Loucy (cell line): ENCODE measurements at regions not wholly inside any gene's neighbourhood (a gene's known extent, or its start where the extent isn't known, plus 50 kb on each side); places are given as distances from the start of the nearest gene placed in this dataset.

Experiments
- CTCF ChIP-seq: fragments of 200-600 bp; sonication (generic); conservative IDR thresholded peaks from 2 replicates; pipeline ENCODE4 v1.5.1; 2014; ENCODE audit warnings: mild to moderate bottlenecking, antibody characterized with exemption, low read length
- EZH2phosphoT487 ChIP-seq: fragments of 200-600 bp; IDR thresholded peaks from 2 replicates; pipeline ENCODE4 v1.6.1; 2018; ENCODE audit warnings: antibody characterized with exemption, mild to moderate bottlenecking, moderate library complexity, borderline replicate concordance

- no peak for TF ChIP-seq CTCF
- TF ChIP-seq EZH2phosphoT487 = no peak
These were observed 550.1 kb upstream of the CDH18 start for GRCh38 chr5:20537911-20538703.
